Liver (tissue), 8 donors: ENCODE measurements at regions not wholly inside any gene's neighbourhood (a gene's known extent, or its start where the extent isn't known, plus 50 kb on each side); places are given as distances from the start of the nearest gene placed in this dataset.

ENCODE experiments used
- DNase-seq: peaks from one replicate; pipeline ENCODE4 v3.0.0-alpha.2; 2017; ENCODE audit warnings: low spot score
- H3K27ac ChIP-seq, 2 donors: one replicate each; pipeline ENCODE4 v1.7.0; 2013; ENCODE audit warnings: inconsistent platforms in 2 of 2, low read length in 2 of 2, control low read depth in 1 of 2, low read depth in 1 of 2, mild to moderate bottlenecking in 1 of 2
- H3K27me3 ChIP-seq, 4 donors: one replicate each; pipeline versions ENCODE4 v1.6.1 to v1.7.0; 2013; ENCODE audit warnings: low read length in 3 of 4, inconsistent platforms in 1 of 4, mild to moderate bottlenecking in 1 of 4, moderate library complexity in 1 of 4; ENCODE audit not compliant: control insufficient read depth in 4 of 4, insufficient read depth in 4 of 4
- H3K36me3 ChIP-seq, 4 donors: one replicate each; pipeline versions ENCODE4 v1.6.1 to v1.7.0; 2013; ENCODE audit warnings: low read length in 3 of 4, mild to moderate bottlenecking in 3 of 4, low read depth in 1 of 4, moderate library complexity in 1 of 4; ENCODE audit not compliant: control insufficient read depth in 4 of 4, insufficient read depth in 3 of 4
- H3K4me1 ChIP-seq, 4 donors: one replicate each; pipeline versions ENCODE4 v1.6.1 to v1.7.0; 2013; ENCODE audit warnings: low read length in 3 of 4, mild to moderate bottlenecking in 3 of 4, moderate library complexity in 1 of 4; ENCODE audit not compliant: control insufficient read depth in 4 of 4, insufficient read depth in 4 of 4
- H3K4me3 ChIP-seq, 3 donors: one replicate each; pipeline versions ENCODE4 v1.6.1 to v1.7.0; 2013; ENCODE audit warnings: low read length in 3 of 3, control low read depth in 1 of 3, low read depth in 1 of 3, mild to moderate bottlenecking in 1 of 3
- H3K9ac ChIP-seq, 2 donors: one replicate each; pipeline ENCODE4 v1.7.0; 2013; ENCODE audit warnings: low read length in 2 of 2, mild to moderate bottlenecking in 2 of 2, moderate library complexity in 2 of 2, control low read depth in 1 of 2, low read depth in 1 of 2
- H3K9me3 ChIP-seq, 4 donors: one replicate each; pipeline versions ENCODE4 v1.6.1 to v1.7.0; 2013; ENCODE audit warnings: low read length in 3 of 4; ENCODE audit not compliant: control insufficient read depth in 4 of 4
- ATF3 ChIP-seq: IDR thresholded peaks from 2 replicates; pipeline ENCODE4 v1.6.1; 2016; ENCODE audit warnings: antibody characterized with exemption
- CTCF ChIP-seq: fragments of 150-350 bp; IDR thresholded peaks from 2 replicates; pipeline ENCODE4 v1.5.1; 2017; ENCODE audit warnings: improper control_type of control experiment, low read depth, low read length; ENCODE audit not compliant: missing input control
- EGR1 ChIP-seq, 2 donors: IDR thresholded peaks; 2 replicates each; pipeline ENCODE4 v1.6.1; 2016 to 2018; ENCODE audit warnings: antibody characterized with exemption in 2 of 2, low read depth in 2 of 2
- FOXA1 ChIP-seq: IDR thresholded peaks from 2 replicates; pipeline ENCODE4 v1.6.1; 2016; ENCODE audit warnings: antibody characterized with exemption
- FOXA2 ChIP-seq: IDR thresholded peaks from 2 replicates; pipeline ENCODE4 v1.6.1; 2016; ENCODE audit warnings: antibody characterized with exemption
- HNF4A ChIP-seq, 2 donors: conservative IDR thresholded peaks; 2 replicates each; pipeline ENCODE4 v1.6.1; 2016; ENCODE audit warnings: antibody characterized with exemption in 2 of 2, mild to moderate bottlenecking in 2 of 2
- HNF4G ChIP-seq: IDR thresholded peaks from 2 replicates; pipeline ENCODE4 v1.6.1; 2016; ENCODE audit warnings: antibody characterized with exemption
- JUND ChIP-seq, 2 donors: IDR thresholded peaks; 2 replicates each; pipeline ENCODE4 v1.6.1; 2016; ENCODE audit warnings: antibody characterized with exemption in 2 of 2
- MAX ChIP-seq: IDR thresholded peaks from 2 replicates; pipeline ENCODE4 v1.6.1; 2016; ENCODE audit warnings: antibody characterized with exemption
- NR2F2 ChIP-seq: IDR thresholded peaks from 2 replicates; pipeline ENCODE4 v1.6.1; 2016; ENCODE audit warnings: antibody characterized with exemption
- RAD21 ChIP-seq, 2 donors: IDR thresholded peaks; 2 replicates each; pipeline ENCODE4 v1.6.1; 2016; ENCODE audit warnings: antibody characterized with exemption in 2 of 2, mild to moderate bottlenecking in 2 of 2
- REST ChIP-seq: IDR thresholded peaks from 2 replicates; pipeline ENCODE4 v1.6.1; 2016; ENCODE audit warnings: antibody characterized with exemption, mild to moderate bottlenecking
- RXRA ChIP-seq, 2 donors: IDR thresholded peaks; 2 replicates each; pipeline ENCODE4 v1.6.1; 2017 to 2018; ENCODE audit warnings: antibody characterized with exemption in 2 of 2, mild to moderate bottlenecking in 1 of 2
- SP1 ChIP-seq: IDR thresholded peaks from 2 replicates; pipeline ENCODE4 v1.6.1; 2018; ENCODE audit warnings: antibody characterized with exemption, mild to moderate bottlenecking
- TAF1 ChIP-seq: conservative IDR thresholded peaks from 2 replicates; pipeline ENCODE4 v1.6.1; 2016; ENCODE audit warnings: antibody characterized with exemption, mild to moderate bottlenecking
- WGBS: extraction: QIAGEN DNeasy Blood & Tissue Kit; methylation state at CpG from one replicate; pipeline ENCODE4 v1.1.7; 2013; 5-methylcytosine and 5-hydroxymethylcytosine counted together
- donor health status: healthy.
- donor health status: healthy.
- donor health status: healthy.
- donor health status: healthy.
- donor health status: healthy.

GRCh38 chr9:95650720-95651119 lies 133.9 kb upstream of the PTCH1 start:
- no peak for TF ChIP-seq ATF3
- no peak for TF ChIP-seq SP1
- TF ChIP-seq TAF1: no peak
- TF ChIP-seq NR2F2: no peak
- TF ChIP-seq HNF4A (conservative IDR thresholded peaks at IDR 0.05): no peak
- no peak overlapping the region for H3K27ac ChIP-seq
- no peak overlapping the region for H3K4me3 ChIP-seq
- no peaks in the 10 kb centered on the region for H3K27me3 ChIP-seq
- no peak overlapping the region for H3K9ac ChIP-seq
- 80% methylated on average over 3 of the region's 3 CpGs for WGBS
- DNase-seq: no peak
- no peaks in the 10 kb centered on the region for H3K36me3 ChIP-seq
- no peaks in the 10 kb centered on the region for H3K4me1 ChIP-seq
- no peaks in the 10 kb centered on the region for H3K9me3 ChIP-seq

GRCh38 chr9:95649801-95650213 lies 133.0 kb upstream of the PTCH1 start:
- Histone ChIP-seq H3K4me3 (no peak overlapping the region), H3K27me3 (no peaks in the 10 kb centered on the region), H3K9ac (no peak overlapping the region), H3K4me1 (no peaks in the 10 kb centered on the region), H3K9me3 (no peaks in the 10 kb centered on the region), H3K36me3 (no peaks in the 10 kb centered on the region), H3K27ac (no peak overlapping the region)
- no peak for DNase-seq
- 90% methylated on average over 8 of the region's 8 CpGs for WGBS
- TF ChIP-seq JUND (IDR thresholded peaks at IDR 0.05) (no peak), RXRA (IDR thresholded peaks at IDR 0.05) (no peak), FOXA1 (no peak), ATF3 (no peak), FOXA2 (no peak), CTCF (no peak), RAD21 (IDR thresholded peaks at IDR 0.05) (no peak), EGR1 (IDR thresholded peaks at IDR 0.05; ENCODE audit: low read depth in 2 of 2) (no peak), HNF4A (conservative IDR thresholded peaks at IDR 0.05) (no peak)

GRCh38 chr9:95648225-95648624 lies 131.5 kb upstream of the PTCH1 start:
- no peak overlapping the region for H3K4me3 ChIP-seq
- H3K27ac ChIP-seq: no peak overlapping the region
- no peaks in the 10 kb centered on the region for H3K27me3 ChIP-seq
- no peak for TF ChIP-seq MAX
- TF ChIP-seq JUND (IDR thresholded peaks at IDR 0.05): no peak
- no peak for TF ChIP-seq EGR1 (IDR thresholded peaks at IDR 0.05; ENCODE audit: low read depth in 2 of 2)
- TF ChIP-seq REST: no peak
- TF ChIP-seq TAF1: no peak
- TF ChIP-seq RXRA (IDR thresholded peaks at IDR 0.05): no peak
- TF ChIP-seq HNF4G: no peak
- H3K9ac ChIP-seq: no peak overlapping the region
- 93% methylated on average over 5 of the region's 5 CpGs for WGBS
- H3K4me1 ChIP-seq: no peaks in the 10 kb centered on the region
- no peaks in the 10 kb centered on the region for H3K9me3 ChIP-seq
- DNase-seq: no peak
- no peaks in the 10 kb centered on the region for H3K36me3 ChIP-seq
